ENCODE measurements at regions not wholly inside any gene's neighbourhood (a gene's known extent, or its start where the extent isn't known, plus 50 kb on each side); places are given as distances from the start of the nearest gene placed in this dataset.

- DNase-seq: no peak
Observed at GRCh38 chr5:33223563-33224284, 217.0 kb upstream of the TARS1 start.

GRCh38 chr5:33224285-33224961, 216.3 kb upstream of the TARS1 start:
- DNase-seq: no peak

GRCh38 chr5:33227247-33227646, 213.5 kb upstream of the TARS1 start:
- no peak for DNase-seq

- no peak for DNase-seq
Observed at GRCh38 chr5:33227746-33228145, 213.0 kb upstream of the TARS1 start.

- DNase-seq: no peak
Observed at GRCh38 chr5:33228149-33228548, 212.6 kb upstream of the TARS1 start.

GRCh38 chr5:33229216-33229615, 211.5 kb upstream of the TARS1 start:
- no peak for DNase-seq

GRCh38 chr5:33230467-33231078, 210.2 kb upstream of the TARS1 start:
- no peak for DNase-seq

- no peak for DNase-seq
Observed at GRCh38 chr5:33231214-33231710, 209.5 kb upstream of the TARS1 start.

- no peak for DNase-seq
Observed at GRCh38 chr5:33231935-33232334, 208.8 kb upstream of the TARS1 start.

- DNase-seq: no peak
Observed at GRCh38 chr5:33232731-33233505, 207.8 kb upstream of the TARS1 start.

- DNase-seq: no peak
Observed at GRCh38 chr5:33235304-33235703, 205.5 kb upstream of the TARS1 start.

GRCh38 chr5:33235824-33236223, 204.9 kb upstream of the TARS1 start:
- no peak for DNase-seq

- no peak for DNase-seq
Observed at GRCh38 chr5:33237471-33237870, 203.3 kb upstream of the TARS1 start.

GRCh38 chr5:33238826-33239695, 201.7 kb upstream of the TARS1 start:
- no peak for DNase-seq

- no peak for DNase-seq
Observed at GRCh38 chr5:33240558-33240957, 200.2 kb upstream of the TARS1 start.

GRCh38 chr5:33241802-33242201, 199.0 kb upstream of the TARS1 start:
- peak; percentile 40 for DNase-seq

- no peak for DNase-seq
Observed at GRCh38 chr5:33242277-33242676, 198.5 kb upstream of the TARS1 start.

GRCh38 chr5:33244441-33245150, 196.2 kb upstream of the TARS1 start:
- DNase-seq: no peak

GRCh38 chr5:33254579-33254978, 186.2 kb upstream of the TARS1 start:
- no peak for DNase-seq

GRCh38 chr5:33257807-33258429, 182.8 kb upstream of the TARS1 start:
- no peak for DNase-seq

- DNase-seq: no peak
Observed at GRCh38 chr5:33258553-33258952, 182.2 kb upstream of the TARS1 start.

Data from KG1 (cell line).